Endothelial cell of umbilical vein (primary cell): ENCODE measurements at regions not wholly inside any gene's neighbourhood (a gene's known extent, or its start where the extent isn't known, plus 50 kb on each side); places are given as distances from the start of the nearest gene placed in this dataset.

Experiments
- BruUV-seq: library from RNA; stranded (reverse); fragments of 400-500 nt; replicated peaks from 2 replicates; lab custom pipeline; 2021; lab: Mats Ljungman, UMichigan
- CTCF ChIA-PET: fragments of 300-600, 350-600 bp; sonication (Branson Sonifier 250); formaldehyde crosslinking; loops from one replicate; lab custom pipeline; 2021; ENCODE audit warnings: antibody characterized with exemption, inconsistent platforms; lab: Charles Lee
- POLR2A ChIA-PET: fragments of 300-600, 350-600 bp; sonication (Branson Sonifier 250); formaldehyde crosslinking; loops from one replicate; lab custom pipeline; 2021; ENCODE audit warnings: antibody characterized with exemption, inconsistent platforms; lab: Charles Lee
- DNase-seq: peaks from one replicate; pipeline ENCODE4 v3.0.0-alpha.2; 2011; ENCODE audit warnings: low read depth, low spot score
- FAIRE-seq: peaks from 2 replicates; lab custom pipeline; 2011; peaks lifted over from hg19 to GRCh38; lab: Jason Lieb, UNC
- H2AFZ ChIP-seq: 2 replicates; pipeline ENCODE4 v1.6.0; 2012; ENCODE audit warnings: low read depth, low read length, control low read depth, inconsistent platforms
- H3K27ac ChIP-seq: 2 replicates; pipeline ENCODE4 v1.5.1; 2011; ENCODE audit warnings: low read depth, mild to moderate bottlenecking, control low read depth, low read length, moderate library complexity; ENCODE audit not compliant: insufficient read depth
- H3K27me3 ChIP-seq, 2 experiments: 2 replicates each; pipeline versions ENCODE4 v1.6.0 to v1.6.1; 2011; ENCODE audit warnings: low read length in 2 of 2, mixed read lengths in 1 of 2; ENCODE audit not compliant: control insufficient read depth in 2 of 2, insufficient read depth in 2 of 2
- H3K36me3 ChIP-seq, 2 experiments: 2 replicates in 1 of 2; 3 replicates in 1 of 2; pipeline ENCODE4 v1.5.1; 2011; ENCODE audit warnings: low read length in 2 of 2, mild to moderate bottlenecking in 1 of 2, moderate library complexity in 1 of 2; ENCODE audit not compliant: control insufficient read depth in 2 of 2, insufficient read depth in 2 of 2; ENCODE audit errors: extremely low read depth in 1 of 2
- H3K4me1 ChIP-seq: 3 replicates; pipeline ENCODE4 v1.5.1; 2011; ENCODE audit warnings: mild to moderate bottlenecking, low read length; ENCODE audit not compliant: control insufficient read depth, insufficient read depth; ENCODE audit errors: extremely low read depth
- H3K4me2 ChIP-seq: 2 replicates; pipeline ENCODE4 v1.6.1; 2011; ENCODE audit warnings: low read length, control low read depth, mixed read lengths; ENCODE audit not compliant: insufficient read depth
- H3K4me3 ChIP-seq, 3 experiments: fragments of 200-600 bp in 1 of 3; sonication (generic), shearing (Covaris generic) in 1 of 3; replicated peaks in 1 of 3; 2 replicates each; pipeline ENCODE4 v1.5.1; 2011 to 2016; ENCODE audit warnings: control low read depth in 3 of 3, low read length in 3 of 3, mild to moderate bottlenecking in 2 of 3, inconsistent platforms in 1 of 3, low read depth in 1 of 3, moderate library complexity in 1 of 3; ENCODE audit not compliant: insufficient read depth in 1 of 3
- H3K79me2 ChIP-seq: 2 replicates; pipeline ENCODE4 v1.6.0; 2012; ENCODE audit warnings: low read length, inconsistent platforms; ENCODE audit not compliant: control insufficient read depth, insufficient read depth
- H3K9ac ChIP-seq: replicated peaks from 2 replicates; pipeline ENCODE3; 2011; ENCODE audit warnings: low read length, control low read depth; ENCODE audit not compliant: insufficient read depth; ENCODE audit errors: extremely low read depth
- H3K9me1 ChIP-seq: replicated peaks from 3 replicates; pipeline ENCODE4 v1.6.0; 2011; ENCODE audit warnings: mild to moderate bottlenecking, low read length; ENCODE audit not compliant: control insufficient read depth, insufficient read depth; ENCODE audit errors: extremely low read depth
- H3K9me3 ChIP-seq: replicated peaks from 2 replicates; pipeline ENCODE4 v1.5.1; 2012; ENCODE audit warnings: low read length, inconsistent platforms; ENCODE audit not compliant: control insufficient read depth, insufficient read depth
- H4K20me1 ChIP-seq: replicated peaks from 2 replicates; pipeline ENCODE3; 2011; ENCODE audit warnings: mild to moderate bottlenecking, low read length; ENCODE audit not compliant: control insufficient read depth, insufficient read depth; ENCODE audit errors: extremely low read depth
- EZH2 ChIP-seq: IDR thresholded peaks from 2 replicates; pipeline ENCODE4 v1.6.1; 2012; ENCODE audit warnings: borderline replicate concordance, low read depth, mild to moderate bottlenecking, moderate library complexity, low read length, inconsistent platforms; ENCODE audit not compliant: severe bottlenecking
- FOS ChIP-seq: IDR thresholded peaks from 2 replicates; pipeline ENCODE4 v1.6.1; 2011; ENCODE audit warnings: mild to moderate bottlenecking, low read length, moderate library complexity, borderline replicate concordance; ENCODE audit not compliant: insufficient read depth
- JUN ChIP-seq: IDR thresholded peaks from 2 replicates; pipeline ENCODE4 v1.6.1; 2011; ENCODE audit warnings: borderline replicate concordance, low read depth; ENCODE audit not compliant: insufficient read length, insufficient read depth
- POLR2A ChIP-seq: IDR thresholded peaks from 2 replicates; pipeline ENCODE4 v1.6.1; 2012; ENCODE audit warnings: low read depth, mild to moderate bottlenecking, control low read depth, low read length
- POLR2AphosphoS5 ChIP-seq: IDR thresholded peaks from 2 replicates; pipeline ENCODE4 v1.6.1; 2012; ENCODE audit warnings: low read depth, mild to moderate bottlenecking, control low read depth, low read length, moderate library complexity; ENCODE audit not compliant: insufficient read depth
- dilution Hi-C: fragments of 300-500 bp; cut with MboI; formaldehyde crosslinking; loops from one replicate; pipeline ENCODE4 v1.15.0; 2019; ENCODE audit warnings: low sequenced_read_pairs; ENCODE audit not compliant: extremely low pct_ligation_motif_present
- intact Hi-C: fragments of 100-400 bp; cut with micrococcal nuclease; formaldehyde crosslinking; loops from one replicate; pipeline ENCODE4 v1.10.0; 2022
- TF ChIP-seq, protein P1 (sequence below), 2 donors: IDR thresholded peaks; 1 replicate in 1 of 2; 2 replicates in 1 of 2; pipeline ENCODE4 v1.5.1; 2011; ENCODE audit warnings: low read length in 2 of 2, mild to moderate bottlenecking in 2 of 2, moderate library complexity in 2 of 2, control low read depth in 1 of 2, inconsistent platforms in 1 of 2, low read depth in 1 of 2; ENCODE audit not compliant: insufficient read depth in 1 of 2; ENCODE audit errors: extremely low read depth in 1 of 2
- TF ChIP-seq, protein P2 (sequence below): IDR thresholded peaks from 2 replicates; pipeline ENCODE4 v1.6.1; 2011; ENCODE audit not compliant: insufficient read depth, insufficient read length

DNA sequence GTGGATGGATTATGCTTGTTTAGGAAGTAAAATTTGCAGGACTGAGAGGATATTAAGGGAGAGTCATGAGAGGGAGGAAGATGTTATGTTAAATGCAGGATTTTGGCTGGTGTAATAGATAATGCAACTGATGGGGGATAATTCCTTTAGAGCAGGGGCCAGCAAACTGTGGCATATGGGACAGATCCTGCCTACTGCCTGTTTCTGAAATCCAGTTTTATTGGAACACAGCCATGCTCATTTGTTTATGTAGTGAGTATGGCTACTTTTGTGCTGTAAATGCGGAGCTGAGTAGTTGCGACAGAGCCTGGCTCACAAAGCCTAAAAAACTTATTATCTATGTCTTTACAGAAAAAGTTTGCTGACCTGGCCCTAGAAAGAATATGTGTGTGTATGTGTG, 66.6 kb upstream of the MPPED2 start:
- Histone ChIP-seq H3K9ac (no peak overlapping the region), H4K20me1 (no peaks in the 10 kb centered on the region), H3K36me3 (no peaks in the 10 kb centered on the region), H3K4me2 (no peak overlapping the region), H3K79me2 (no peaks in the 10 kb centered on the region), H3K4me1 (no peaks in the 10 kb centered on the region), H3K9me1 (no peaks in the 10 kb centered on the region), H3K4me3 (no peak overlapping the region), H3K27ac (no peak overlapping the region), H2AFZ (no peak overlapping the region), H3K27me3 (no peaks in the 10 kb centered on the region), H3K9me3 (no peaks in the 10 kb centered on the region)
- BruUV-seq, result no TSS peak
- DNase-seq, result no peak
- CTCF ChIA-PET, result no interaction called here
- intact Hi-C loops, result no loop called here
- FAIRE-seq, result no peak
- no peak for TF ChIP-seq EZH2
- no peak for TF ChIP-seq POLR2A
- TF ChIP-seq POLR2AphosphoS5, result no peak
- POLR2A ChIA-PET, result no interaction called here
- dilution Hi-C loops, result no loop called here

DNA sequence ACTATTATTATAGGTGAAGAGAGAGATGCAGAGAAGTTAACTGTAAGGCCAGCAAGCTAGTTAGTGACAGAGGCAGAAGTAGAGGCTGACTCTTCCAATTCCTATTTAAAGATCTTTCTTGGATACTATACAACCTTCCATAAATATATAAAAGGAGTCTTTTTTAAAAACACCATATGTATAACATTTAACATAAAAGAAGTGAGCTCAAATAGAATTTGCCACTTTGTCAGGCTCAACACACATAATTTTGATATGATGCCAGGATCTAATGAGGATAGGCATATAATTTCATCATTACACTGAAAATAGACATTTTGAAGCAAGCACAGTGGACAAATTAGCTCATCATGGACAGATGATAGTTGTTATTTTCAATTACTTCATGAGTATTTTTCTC, 64.1 kb upstream of the MPPED2 start:
- H3K27ac ChIP-seq, result no peak overlapping the region
- BruUV-seq, result no TSS peak
- H3K9me3 ChIP-seq, result no peaks in the 10 kb centered on the region
- H3K27me3 ChIP-seq, result no peaks in the 10 kb centered on the region
- DNase-seq (no peak), FAIRE-seq (no peak)
- no peaks in the 10 kb centered on the region for H3K9me1 ChIP-seq
- no peaks in the 10 kb centered on the region for H4K20me1 ChIP-seq
- H3K4me1 ChIP-seq, result no peaks in the 10 kb centered on the region
- H3K36me3 ChIP-seq, result no peaks in the 10 kb centered on the region
- dilution Hi-C loops (no loop called here), intact Hi-C loops (no loop called here)
- ChIA-PET CTCF (no interaction called here), POLR2A (no interaction called here)
- no peaks in the 10 kb centered on the region for H3K79me2 ChIP-seq
- H2AFZ ChIP-seq, result no peak overlapping the region
- H3K4me2 ChIP-seq, result no peak overlapping the region
- H3K4me3 ChIP-seq, result no peak overlapping the region
- TF ChIP-seq JUN (no peak), POLR2A (no peak), POLR2AphosphoS5 (no peak), FOS (no peak)
- TF ChIP-seq, protein P1, sequence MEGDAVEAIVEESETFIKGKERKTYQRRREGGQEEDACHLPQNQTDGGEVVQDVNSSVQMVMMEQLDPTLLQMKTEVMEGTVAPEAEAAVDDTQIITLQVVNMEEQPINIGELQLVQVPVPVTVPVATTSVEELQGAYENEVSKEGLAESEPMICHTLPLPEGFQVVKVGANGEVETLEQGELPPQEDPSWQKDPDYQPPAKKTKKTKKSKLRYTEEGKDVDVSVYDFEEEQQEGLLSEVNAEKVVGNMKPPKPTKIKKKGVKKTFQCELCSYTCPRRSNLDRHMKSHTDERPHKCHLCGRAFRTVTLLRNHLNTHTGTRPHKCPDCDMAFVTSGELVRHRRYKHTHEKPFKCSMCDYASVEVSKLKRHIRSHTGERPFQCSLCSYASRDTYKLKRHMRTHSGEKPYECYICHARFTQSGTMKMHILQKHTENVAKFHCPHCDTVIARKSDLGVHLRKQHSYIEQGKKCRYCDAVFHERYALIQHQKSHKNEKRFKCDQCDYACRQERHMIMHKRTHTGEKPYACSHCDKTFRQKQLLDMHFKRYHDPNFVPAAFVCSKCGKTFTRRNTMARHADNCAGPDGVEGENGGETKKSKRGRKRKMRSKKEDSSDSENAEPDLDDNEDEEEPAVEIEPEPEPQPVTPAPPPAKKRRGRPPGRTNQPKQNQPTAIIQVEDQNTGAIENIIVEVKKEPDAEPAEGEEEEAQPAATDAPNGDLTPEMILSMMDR (IDR thresholded peaks at IDR 0.05; ENCODE audit: extremely low read depth in 1 of 2, insufficient read depth in 1 of 2, low read depth in 1 of 2, low read length in 2 of 2), result no peak
- TF ChIP-seq, protein P2, sequence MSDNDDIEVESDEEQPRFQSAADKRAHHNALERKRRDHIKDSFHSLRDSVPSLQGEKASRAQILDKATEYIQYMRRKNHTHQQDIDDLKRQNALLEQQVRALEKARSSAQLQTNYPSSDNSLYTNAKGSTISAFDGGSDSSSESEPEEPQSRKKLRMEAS, result no peak
- no peak overlapping the region for H3K9ac ChIP-seq
